ENCODE measurements at regions not wholly inside any gene's neighbourhood (a gene's known extent, or its start where the extent isn't known, plus 50 kb on each side); places are given as distances from the start of the nearest gene placed in this dataset.

- no peak overlapping the region for H2BK5ac ChIP-seq (ENCODE audit: low read length)
Measured at GRCh38 chr16:64136314-64136713, 985.5 kb downstream of the CDH11 start.

GRCh38 chr16:64133366-64133765 lies 988.5 kb downstream of the CDH11 start:
- no peak overlapping the region for H3K23ac ChIP-seq (ENCODE audit: low read depth, low read length, poor library complexity)
- H3K79me1 ChIP-seq (ENCODE audit: low read depth, low read length) = no peaks in the 10 kb centered on the region
- H3K14ac ChIP-seq (ENCODE audit: low read length) = no peak overlapping the region
- no peak overlapping the region for H4K91ac ChIP-seq (ENCODE audit: low read depth, low read length, poor library complexity)
- peaks cover 0 to 2% of the 10 kb centered on the region in 2 donors for H3K4me1 ChIP-seq (ENCODE audit: control insufficient read depth in 2 of 2, insufficient read depth in 1 of 2, low read depth in 1 of 2, low read length in 2 of 2)
- H2AFZ ChIP-seq (ENCODE audit: low read length) = peak overlapping the region; percentile 58
- H2BK5ac ChIP-seq (ENCODE audit: low read length) = no peak overlapping the region
- H2AK5ac ChIP-seq (ENCODE audit: low read depth, low read length) = no peak overlapping the region
- H3K4ac ChIP-seq (ENCODE audit: low read length) = no peak overlapping the region
- no peaks in the 10 kb centered on the region for H3K9me3 ChIP-seq (replicated peaks in 1 of 2; ENCODE audit: control insufficient read depth in 2 of 2, insufficient read depth in 1 of 2, low read depth in 1 of 2, low read length in 2 of 2)
- H3K36me3 ChIP-seq (replicated peaks in 1 of 2; ENCODE audit: control insufficient read depth in 2 of 2, insufficient read depth in 2 of 2, low read length in 2 of 2) = no peaks in the 10 kb centered on the region
- DNase-seq (ENCODE audit: low spot score) = no peak
- no peak overlapping the region for H2BK15ac ChIP-seq (ENCODE audit: low read length)
- no peak overlapping the region for H3K9ac ChIP-seq (ENCODE audit: low read depth, low read length, poor library complexity)
- no peak overlapping the region for H3K4me2 ChIP-seq (ENCODE audit: insufficient read depth, low read length, poor library complexity, severe bottlenecking)
- H3K4me3 ChIP-seq (ENCODE audit: low read length in 2 of 2) = no peak overlapping the region
- no peak overlapping the region for H2BK120ac ChIP-seq (ENCODE audit: low read depth, low read length)
- WGBS, 2 donors (ENCODE audit: extremely low coverage in 2 of 2, insufficient read length in 2 of 2, insufficient replicate concordance in 1 of 2) = no CpG with 5 or more reads among the region's 2 CpGs
- no peak overlapping the region for H3K18ac ChIP-seq (ENCODE audit: low read length)
- no peaks in the 10 kb centered on the region for H3K27me3 ChIP-seq (ENCODE audit: control insufficient read depth in 3 of 3, insufficient read depth in 3 of 3, low read depth in 1 of 3, low read length in 3 of 3)
- no peak overlapping the region for H2BK12ac ChIP-seq (ENCODE audit: low read length)
- no peak overlapping the region for H3K27ac ChIP-seq (replicated peaks; ENCODE audit: low read length)
- H4K8ac ChIP-seq (ENCODE audit: low read depth, low read length) = no peak overlapping the region

More at GRCh38 chr16:64136314-64136713, 985.5 kb downstream of the CDH11 start:
- H3K9ac ChIP-seq (ENCODE audit: low read depth, low read length, poor library complexity) = no peak overlapping the region
- H2AK5ac ChIP-seq (ENCODE audit: low read depth, low read length) = no peak overlapping the region
- no peak overlapping the region for H2BK12ac ChIP-seq (ENCODE audit: low read length)
- H3K4me3 ChIP-seq (ENCODE audit: low read length in 2 of 2) = no peak overlapping the region
- H4K8ac ChIP-seq (ENCODE audit: low read depth, low read length) = no peak overlapping the region
- no peak overlapping the region for H2AFZ ChIP-seq (ENCODE audit: low read length)
- no peak overlapping the region for H2BK120ac ChIP-seq (ENCODE audit: low read depth, low read length)
- no peak overlapping the region for H3K23ac ChIP-seq (ENCODE audit: low read depth, low read length, poor library complexity)
- no peaks in the 10 kb centered on the region for H3K36me3 ChIP-seq (replicated peaks in 1 of 2; ENCODE audit: control insufficient read depth in 2 of 2, insufficient read depth in 2 of 2, low read length in 2 of 2)
- H3K4ac ChIP-seq (ENCODE audit: low read length) = no peak overlapping the region
- no peak overlapping the region for H2BK15ac ChIP-seq (ENCODE audit: low read length)
- no peak overlapping the region for H3K14ac ChIP-seq (ENCODE audit: low read length)
- H3K4me2 ChIP-seq (ENCODE audit: insufficient read depth, low read length, poor library complexity, severe bottlenecking) = no peak overlapping the region
- H3K18ac ChIP-seq (ENCODE audit: low read length) = no peak overlapping the region
- peaks cover 0 to 2% of the 10 kb centered on the region in 2 donors for H3K4me1 ChIP-seq (ENCODE audit: control insufficient read depth in 2 of 2, insufficient read depth in 1 of 2, low read depth in 1 of 2, low read length in 2 of 2)
- DNase-seq (ENCODE audit: low spot score) = no peak
- no peak overlapping the region for H4K91ac ChIP-seq (ENCODE audit: low read depth, low read length, poor library complexity)
- H3K9me3 ChIP-seq (replicated peaks in 1 of 2; ENCODE audit: control insufficient read depth in 2 of 2, insufficient read depth in 1 of 2, low read depth in 1 of 2, low read length in 2 of 2) = no peaks in the 10 kb centered on the region
- no peak overlapping the region for H3K27ac ChIP-seq (replicated peaks; ENCODE audit: low read length)
- H3K79me1 ChIP-seq (ENCODE audit: low read depth, low read length) = no peaks in the 10 kb centered on the region
- no peaks in the 10 kb centered on the region for H3K27me3 ChIP-seq (ENCODE audit: control insufficient read depth in 3 of 3, insufficient read depth in 3 of 3, low read depth in 1 of 3, low read length in 3 of 3)
- no CpG with 5 or more reads among the region's 1 CpG for WGBS, 2 donors (ENCODE audit: extremely low coverage in 2 of 2, insufficient read length in 2 of 2, insufficient replicate concordance in 1 of 2)

GRCh38 chr16:64132759-64133361 lies 989.0 kb downstream of the CDH11 start:
- no peak overlapping the region for H3K27ac ChIP-seq (replicated peaks; ENCODE audit: low read length)
- no peaks in the 10 kb centered on the region for H3K79me1 ChIP-seq (ENCODE audit: low read depth, low read length)
- H2BK15ac ChIP-seq (ENCODE audit: low read length) = no peak overlapping the region
- H2AFZ ChIP-seq (ENCODE audit: low read length) = peak overlapping the region; percentile 58
- H3K23ac ChIP-seq (ENCODE audit: low read depth, low read length, poor library complexity) = no peak overlapping the region
- H3K36me3 ChIP-seq (replicated peaks in 1 of 2; ENCODE audit: control insufficient read depth in 2 of 2, insufficient read depth in 2 of 2, low read length in 2 of 2) = no peaks in the 10 kb centered on the region
- H3K9ac ChIP-seq (ENCODE audit: low read depth, low read length, poor library complexity) = no peak overlapping the region
- H3K14ac ChIP-seq (ENCODE audit: low read length) = no peak overlapping the region
- no peak overlapping the region for H2AK5ac ChIP-seq (ENCODE audit: low read depth, low read length)
- H3K27me3 ChIP-seq (ENCODE audit: control insufficient read depth in 3 of 3, insufficient read depth in 3 of 3, low read depth in 1 of 3, low read length in 3 of 3) = no peaks in the 10 kb centered on the region
- no peak overlapping the region for H3K4me2 ChIP-seq (ENCODE audit: insufficient read depth, low read length, poor library complexity, severe bottlenecking)
- no CpG with 5 or more reads among the region's 3 CpGs for WGBS, 2 donors (ENCODE audit: extremely low coverage in 2 of 2, insufficient read length in 2 of 2, insufficient replicate concordance in 1 of 2)
- H3K9me3 ChIP-seq (replicated peaks in 1 of 2; ENCODE audit: control insufficient read depth in 2 of 2, insufficient read depth in 1 of 2, low read depth in 1 of 2, low read length in 2 of 2) = no peaks in the 10 kb centered on the region
- H3K4me3 ChIP-seq (ENCODE audit: low read length in 2 of 2) = no peak overlapping the region
- H3K4ac ChIP-seq (ENCODE audit: low read length) = no peak overlapping the region
- peaks cover 0 to 2% of the 10 kb centered on the region in 2 donors for H3K4me1 ChIP-seq (ENCODE audit: control insufficient read depth in 2 of 2, insufficient read depth in 1 of 2, low read depth in 1 of 2, low read length in 2 of 2)
- no peak overlapping the region for H4K8ac ChIP-seq (ENCODE audit: low read depth, low read length)
- no peak overlapping the region for H2BK12ac ChIP-seq (ENCODE audit: low read length)
- no peak overlapping the region for H3K18ac ChIP-seq (ENCODE audit: low read length)
- H2BK5ac ChIP-seq (ENCODE audit: low read length) = no peak overlapping the region
- no peak overlapping the region for H4K91ac ChIP-seq (ENCODE audit: low read depth, low read length, poor library complexity)
- no peak for DNase-seq (ENCODE audit: low spot score)
- no peak overlapping the region for H2BK120ac ChIP-seq (ENCODE audit: low read depth, low read length)

GRCh38 chr16:64132190-64132589 lies 989.7 kb downstream of the CDH11 start:
- WGBS, 2 donors (ENCODE audit: extremely low coverage in 2 of 2, insufficient read length in 2 of 2, insufficient replicate concordance in 1 of 2) = no CpG with 5 or more reads among the region's 3 CpGs
- no peak overlapping the region for H3K23ac ChIP-seq (ENCODE audit: low read depth, low read length, poor library complexity)
- H2AFZ ChIP-seq (ENCODE audit: low read length) = no peak overlapping the region
- no peak overlapping the region for H3K27ac ChIP-seq (replicated peaks; ENCODE audit: low read length)
- H3K27me3 ChIP-seq (ENCODE audit: control insufficient read depth in 3 of 3, insufficient read depth in 3 of 3, low read depth in 1 of 3, low read length in 3 of 3) = no peaks in the 10 kb centered on the region
- peaks cover 0 to 2% of the 10 kb centered on the region in 2 donors for H3K4me1 ChIP-seq (ENCODE audit: control insufficient read depth in 2 of 2, insufficient read depth in 1 of 2, low read depth in 1 of 2, low read length in 2 of 2)
- H2AK5ac ChIP-seq (ENCODE audit: low read depth, low read length) = no peak overlapping the region
- H3K14ac ChIP-seq (ENCODE audit: low read length) = no peak overlapping the region
- no peak overlapping the region for H4K8ac ChIP-seq (ENCODE audit: low read depth, low read length)
- no peak overlapping the region for H4K91ac ChIP-seq (ENCODE audit: low read depth, low read length, poor library complexity)
- no peak overlapping the region for H3K4me2 ChIP-seq (ENCODE audit: insufficient read depth, low read length, poor library complexity, severe bottlenecking)
- H3K4ac ChIP-seq (ENCODE audit: low read length) = no peak overlapping the region
- H3K18ac ChIP-seq (ENCODE audit: low read length) = no peak overlapping the region
- no peaks in the 10 kb centered on the region for H3K9me3 ChIP-seq (replicated peaks in 1 of 2; ENCODE audit: control insufficient read depth in 2 of 2, insufficient read depth in 1 of 2, low read depth in 1 of 2, low read length in 2 of 2)
- no peak overlapping the region for H3K4me3 ChIP-seq (ENCODE audit: low read length in 2 of 2)
- H3K9ac ChIP-seq (ENCODE audit: low read depth, low read length, poor library complexity) = no peak overlapping the region
- no peaks in the 10 kb centered on the region for H3K36me3 ChIP-seq (replicated peaks in 1 of 2; ENCODE audit: control insufficient read depth in 2 of 2, insufficient read depth in 2 of 2, low read length in 2 of 2)
- H2BK120ac ChIP-seq (ENCODE audit: low read depth, low read length) = no peak overlapping the region
- H2BK5ac ChIP-seq (ENCODE audit: low read length) = no peak overlapping the region
- no peak for DNase-seq (ENCODE audit: low spot score)
- no peak overlapping the region for H2BK12ac ChIP-seq (ENCODE audit: low read length)
- no peaks in the 10 kb centered on the region for H3K79me1 ChIP-seq (ENCODE audit: low read depth, low read length)
- H2BK15ac ChIP-seq (ENCODE audit: low read length) = no peak overlapping the region
